PC-9 (cell line): ENCODE measurements at regions not wholly inside any gene's neighbourhood (a gene's known extent, or its start where the extent isn't known, plus 50 kb on each side); places are given as distances from the start of the nearest gene placed in this dataset.

Experiments
- EZH2 ChIP-seq: fragments of 200-600 bp; sonication (generic); IDR thresholded peaks from 2 replicates; pipeline ENCODE4 v1.8.0; 2017; ENCODE audit warnings: antibody characterized with exemption, low read depth
- TF ChIP-seq, protein P1 (sequence below): fragments of 200-600 bp; sonication (generic); conservative IDR thresholded peaks from 2 replicates; pipeline ENCODE4 v1.6.1; 2017; ENCODE audit warnings: mixed run types, antibody characterized with exemption, mild to moderate bottlenecking, moderate library complexity

DNA sequence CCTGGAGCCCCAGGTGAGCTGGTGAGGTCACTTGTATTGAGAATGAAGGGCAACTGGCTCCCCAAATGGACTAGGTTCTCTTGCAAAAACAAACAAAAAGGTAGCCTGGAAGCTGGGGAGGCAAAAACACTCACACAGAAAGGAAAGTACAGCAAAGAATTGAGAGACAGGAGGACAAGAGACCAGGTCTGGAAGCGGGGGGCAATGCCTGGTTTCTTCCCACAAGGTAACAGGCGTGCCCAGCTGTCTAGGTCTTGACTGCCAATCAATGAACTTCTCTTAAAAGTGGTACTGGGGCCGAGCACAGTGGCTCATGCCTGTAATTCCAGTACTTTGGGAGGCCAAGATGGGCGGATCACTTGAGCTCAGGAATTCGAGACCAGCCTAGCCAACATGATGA is 356.4 kb upstream of the TSHZ3 start:
- TF ChIP-seq, protein P1, sequence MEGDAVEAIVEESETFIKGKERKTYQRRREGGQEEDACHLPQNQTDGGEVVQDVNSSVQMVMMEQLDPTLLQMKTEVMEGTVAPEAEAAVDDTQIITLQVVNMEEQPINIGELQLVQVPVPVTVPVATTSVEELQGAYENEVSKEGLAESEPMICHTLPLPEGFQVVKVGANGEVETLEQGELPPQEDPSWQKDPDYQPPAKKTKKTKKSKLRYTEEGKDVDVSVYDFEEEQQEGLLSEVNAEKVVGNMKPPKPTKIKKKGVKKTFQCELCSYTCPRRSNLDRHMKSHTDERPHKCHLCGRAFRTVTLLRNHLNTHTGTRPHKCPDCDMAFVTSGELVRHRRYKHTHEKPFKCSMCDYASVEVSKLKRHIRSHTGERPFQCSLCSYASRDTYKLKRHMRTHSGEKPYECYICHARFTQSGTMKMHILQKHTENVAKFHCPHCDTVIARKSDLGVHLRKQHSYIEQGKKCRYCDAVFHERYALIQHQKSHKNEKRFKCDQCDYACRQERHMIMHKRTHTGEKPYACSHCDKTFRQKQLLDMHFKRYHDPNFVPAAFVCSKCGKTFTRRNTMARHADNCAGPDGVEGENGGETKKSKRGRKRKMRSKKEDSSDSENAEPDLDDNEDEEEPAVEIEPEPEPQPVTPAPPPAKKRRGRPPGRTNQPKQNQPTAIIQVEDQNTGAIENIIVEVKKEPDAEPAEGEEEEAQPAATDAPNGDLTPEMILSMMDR = no peak
- TF ChIP-seq EZH2 = no peak
